Uterus (tissue), 2 donors: ENCODE measurements at regions not wholly inside any gene's neighbourhood (a gene's known extent, or its start where the extent isn't known, plus 50 kb on each side); places are given as distances from the start of the nearest gene placed in this dataset.

Experiments
- CTCF ChIP-seq, 4 experiments: fragments of 200-600 bp in 2 of 4; fragments of 450-650 bp in 2 of 4; sonication (generic) in 2 of 4; IDR thresholded peaks; one replicate each; pipeline ENCODE4 v1.5.1; 2016 to 2019; ENCODE audit warnings: antibody characterized with exemption in 4 of 4, mild to moderate bottlenecking in 2 of 4, moderate library complexity in 1 of 4
- POLR2A ChIP-seq, 2 donors: fragments of 450-650 bp; IDR thresholded peaks; one replicate each; pipeline ENCODE4 v1.6.1; 2016; ENCODE audit warnings: antibody characterized with exemption in 2 of 2, mild to moderate bottlenecking in 1 of 2, moderate library complexity in 1 of 2

- TF ChIP-seq POLR2A (IDR thresholded peaks at IDR 0.05) (no peak), CTCF (IDR thresholded peaks at IDR 0.05) (no peak)
These were observed 816.9 kb downstream of the AACS start for GRCh38 chr12:125882141-125882540.
